ENCODE measurements at regions not wholly inside any gene's neighbourhood (a gene's known extent, or its start where the extent isn't known, plus 50 kb on each side); places are given as distances from the start of the nearest gene placed in this dataset.
"Not testable (repeated sequence)": the region's sequence is repeated elsewhere in the genome, so short reads cannot be mapped to it uniquely, and the experiment has no call there.

DNA sequence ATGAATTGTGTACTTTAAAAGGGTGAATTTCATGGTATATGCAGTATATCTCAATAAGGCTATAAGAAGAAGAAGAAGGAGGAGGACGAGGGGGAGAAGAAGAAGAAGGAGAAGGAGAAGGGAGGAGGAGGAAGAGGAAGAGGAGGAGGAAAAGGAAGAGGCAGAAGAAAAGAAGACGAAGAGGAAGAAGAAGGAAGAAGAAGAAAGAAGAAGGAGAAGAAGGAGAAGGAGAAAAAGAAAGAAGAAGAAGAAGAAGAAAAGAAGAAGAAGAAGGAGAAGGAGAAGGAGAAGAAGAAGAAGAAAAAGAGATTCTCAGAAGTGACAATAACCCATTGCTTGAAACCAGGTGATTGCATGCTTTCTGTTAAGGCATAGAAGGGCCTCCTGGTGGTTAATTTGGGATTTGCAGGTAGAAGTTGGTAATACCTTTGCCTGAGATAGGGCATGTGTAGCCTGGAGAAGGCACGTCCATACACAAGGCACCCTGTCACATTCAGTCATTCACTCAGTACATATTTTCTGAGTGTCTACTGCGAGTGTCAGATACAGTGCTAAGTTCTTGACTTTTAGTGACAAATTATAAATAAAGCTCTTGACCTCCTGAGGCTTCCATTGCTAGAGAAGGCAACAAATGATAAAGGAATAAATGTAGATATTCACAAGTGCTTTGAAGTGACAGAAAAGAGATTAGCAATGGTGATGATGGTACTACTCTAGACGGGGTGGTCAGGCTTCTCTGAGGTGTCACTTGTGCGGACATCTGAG, 231.3 kb downstream of the NPR3 start:
- H3K27ac Mint-ChIP-seq: no peak overlapping the region
- no peak overlapping the region for H3K4me3 Mint-ChIP-seq
- H3K9me3 Mint-ChIP-seq: no peaks in the 10 kb centered on the region
- no peaks in the 10 kb centered on the region for H3K27me3 Mint-ChIP-seq
- H3K4me1 Mint-ChIP-seq: no peaks in the 10 kb centered on the region
- no peaks in the 10 kb centered on the region for H3K36me3 Mint-ChIP-seq (ENCODE audit: low read depth)
- ATAC-seq (no peak), DNase-seq (no peak)

- DNase-seq (no peak), ATAC-seq (no peak)
- H3K36me3 Mint-ChIP-seq (ENCODE audit: low read depth): no peaks in the 10 kb centered on the region
- H3K27me3 Mint-ChIP-seq: no peaks in the 10 kb centered on the region
- no peaks in the 10 kb centered on the region for H3K4me1 Mint-ChIP-seq
- no peak overlapping the region for H3K27ac Mint-ChIP-seq
- no peaks in the 10 kb centered on the region for H3K9me3 Mint-ChIP-seq
- H3K4me3 Mint-ChIP-seq: no peak overlapping the region
Measured at GRCh38 chr5:32949286-32949970, 238.3 kb downstream of the NPR3 start.

- DNase-seq: no peak
Measured at GRCh38 chr5:32951003-32951402, 239.9 kb downstream of the NPR3 start.

GRCh38 chr5:32951878-32952277, 240.8 kb downstream of the NPR3 start:
- no peaks in the 10 kb centered on the region for H3K9me3 Mint-ChIP-seq
- H3K27me3 Mint-ChIP-seq: no peaks in the 10 kb centered on the region
- H3K4me1 Mint-ChIP-seq: no peaks in the 10 kb centered on the region
- H3K36me3 Mint-ChIP-seq (ENCODE audit: low read depth): no peaks in the 10 kb centered on the region
- no peak overlapping the region for H3K4me3 Mint-ChIP-seq
- no peak for DNase-seq
- no peak for ATAC-seq
- H3K27ac Mint-ChIP-seq: no peak overlapping the region

More at GRCh38 chr5:32951003-32951402, 239.9 kb downstream of the NPR3 start:
- Mint-ChIP-seq H3K36me3 (ENCODE audit: low read depth) (no peaks in the 10 kb centered on the region), H3K9me3 (no peaks in the 10 kb centered on the region), H3K4me3 (no peak overlapping the region), H3K27ac (no peak overlapping the region), H3K4me1 (no peaks in the 10 kb centered on the region), H3K27me3 (no peaks in the 10 kb centered on the region)
- ATAC-seq: no peak

GRCh38 chr5:32952421-32952820, 241.3 kb downstream of the NPR3 start:
- H3K36me3 Mint-ChIP-seq (ENCODE audit: low read depth); H3K4me3 Mint-ChIP-seq; H3K27ac Mint-ChIP-seq; H3K4me1 Mint-ChIP-seq; H3K27me3 Mint-ChIP-seq; DNase-seq; H3K9me3 Mint-ChIP-seq; ATAC-seq: not testable (repeated sequence)

DNA sequence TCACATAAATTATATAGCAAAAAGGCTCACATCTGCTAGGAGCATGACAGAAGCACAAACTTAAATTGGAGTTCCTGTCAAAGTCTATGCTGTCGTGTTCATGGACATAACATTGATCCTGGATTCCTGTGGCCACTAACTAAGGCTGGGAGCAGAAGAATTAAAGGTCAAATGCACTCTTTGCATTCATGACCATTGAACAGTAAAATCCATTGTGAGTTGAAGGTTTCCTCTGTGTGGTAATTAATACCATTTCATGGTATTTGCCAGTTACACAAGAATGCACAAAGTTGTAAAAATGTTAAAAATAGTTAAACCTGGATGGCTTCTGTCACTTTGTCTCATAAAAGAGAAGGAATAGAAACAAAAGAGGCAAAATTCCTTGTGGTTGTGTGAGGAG, 242.6 kb downstream of the NPR3 start:
- ATAC-seq (no peak), DNase-seq (no peak)
- H3K36me3 Mint-ChIP-seq (ENCODE audit: low read depth): no peaks in the 10 kb centered on the region
- H3K27ac Mint-ChIP-seq: no peak overlapping the region
- H3K9me3 Mint-ChIP-seq: peaks cover 9% of the 10 kb centered on the region
- no peak overlapping the region for H3K4me3 Mint-ChIP-seq
- H3K27me3 Mint-ChIP-seq: no peaks in the 10 kb centered on the region
- H3K4me1 Mint-ChIP-seq: no peaks in the 10 kb centered on the region

DNA sequence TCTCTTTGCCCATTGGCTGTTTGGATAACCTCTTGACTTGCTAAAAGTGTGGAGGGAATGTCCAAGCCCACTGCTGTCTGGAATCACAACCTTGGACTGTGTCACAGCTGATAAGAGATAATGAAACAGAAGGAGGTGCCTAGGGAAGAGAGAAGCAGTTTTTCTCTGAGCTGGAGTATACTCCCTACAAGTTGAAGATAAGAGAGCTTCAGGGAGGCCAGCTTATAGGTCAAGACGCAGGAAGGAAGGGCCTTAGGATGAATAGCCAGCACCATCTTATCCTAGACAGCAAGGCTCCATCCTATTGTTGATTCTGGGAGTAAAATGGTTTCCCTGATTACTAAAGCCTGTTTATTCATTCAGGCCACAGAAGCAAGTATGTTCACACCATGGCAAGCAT, 244.7 kb downstream of the NPR3 start:
- DNase-seq (no peak), ATAC-seq (no peak)
- H3K4me3 Mint-ChIP-seq: no peak overlapping the region
- no peaks in the 10 kb centered on the region for H3K36me3 Mint-ChIP-seq (ENCODE audit: low read depth)
- H3K27me3 Mint-ChIP-seq: no peaks in the 10 kb centered on the region
- no peaks in the 10 kb centered on the region for H3K4me1 Mint-ChIP-seq
- H3K9me3 Mint-ChIP-seq: peaks cover 9% of the 10 kb centered on the region
- H3K27ac Mint-ChIP-seq: no peak overlapping the region

GRCh38 chr5:32960340-32961058, 249.4 kb downstream of the NPR3 start:
- ATAC-seq (no peak), DNase-seq (no peak)
- Mint-ChIP-seq H3K9me3 (peaks cover 15% of the 10 kb centered on the region), H3K4me3 (no peak overlapping the region), H3K4me1 (no peaks in the 10 kb centered on the region), H3K36me3 (ENCODE audit: low read depth) (no peaks in the 10 kb centered on the region), H3K27me3 (no peaks in the 10 kb centered on the region), H3K27ac (no peak overlapping the region)

- Mint-ChIP-seq H3K27me3 (no peaks in the 10 kb centered on the region), H3K36me3 (ENCODE audit: low read depth) (no peaks in the 10 kb centered on the region), H3K4me3 (no peak overlapping the region), H3K9me3 (peaks cover 15% of the 10 kb centered on the region), H3K27ac (no peak overlapping the region), H3K4me1 (no peaks in the 10 kb centered on the region)
- DNase-seq (no peak), ATAC-seq (no peak)
Measured at GRCh38 chr5:32961059-32961415, 249.9 kb downstream of the NPR3 start.

DNA sequence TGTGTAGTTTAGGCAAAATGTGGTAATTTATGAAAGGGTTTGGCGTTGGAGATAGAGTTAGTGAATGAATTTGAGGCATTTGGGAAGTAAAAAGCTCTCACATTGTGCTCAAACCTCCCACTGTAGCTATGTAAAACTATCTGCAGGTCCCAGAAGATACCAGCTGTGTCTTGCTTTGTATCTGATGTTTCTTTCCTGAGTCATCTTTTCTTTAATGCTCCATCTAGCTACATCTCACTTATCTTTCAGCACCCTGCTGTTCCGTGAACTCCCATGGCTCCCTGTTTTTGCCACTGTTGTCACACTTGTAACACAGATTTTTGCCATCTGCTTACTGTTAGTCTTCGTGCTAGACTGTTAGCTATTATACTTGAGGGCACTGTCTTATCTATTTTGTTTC, 253.1 kb downstream of the NPR3 start:
- ATAC-seq (no peak), DNase-seq (no peak)
- no peak overlapping the region for H3K4me3 Mint-ChIP-seq
- peaks cover 6% of the 10 kb centered on the region for H3K9me3 Mint-ChIP-seq
- no peaks in the 10 kb centered on the region for H3K4me1 Mint-ChIP-seq
- no peaks in the 10 kb centered on the region for H3K36me3 Mint-ChIP-seq (ENCODE audit: low read depth)
- H3K27me3 Mint-ChIP-seq: no peaks in the 10 kb centered on the region
- no peak overlapping the region for H3K27ac Mint-ChIP-seq

- H3K9me3 Mint-ChIP-seq: no peaks in the 10 kb centered on the region
- ATAC-seq (no peak), DNase-seq (no peak)
- no peaks in the 10 kb centered on the region for H3K36me3 Mint-ChIP-seq (ENCODE audit: low read depth)
- no peaks in the 10 kb centered on the region for H3K4me1 Mint-ChIP-seq
- H3K27ac Mint-ChIP-seq: no peak overlapping the region
- no peak overlapping the region for H3K4me3 Mint-ChIP-seq
- H3K27me3 Mint-ChIP-seq: no peaks in the 10 kb centered on the region
Measured at GRCh38 chr5:32973646-32974045, 262.5 kb downstream of the NPR3 start.

DNA sequence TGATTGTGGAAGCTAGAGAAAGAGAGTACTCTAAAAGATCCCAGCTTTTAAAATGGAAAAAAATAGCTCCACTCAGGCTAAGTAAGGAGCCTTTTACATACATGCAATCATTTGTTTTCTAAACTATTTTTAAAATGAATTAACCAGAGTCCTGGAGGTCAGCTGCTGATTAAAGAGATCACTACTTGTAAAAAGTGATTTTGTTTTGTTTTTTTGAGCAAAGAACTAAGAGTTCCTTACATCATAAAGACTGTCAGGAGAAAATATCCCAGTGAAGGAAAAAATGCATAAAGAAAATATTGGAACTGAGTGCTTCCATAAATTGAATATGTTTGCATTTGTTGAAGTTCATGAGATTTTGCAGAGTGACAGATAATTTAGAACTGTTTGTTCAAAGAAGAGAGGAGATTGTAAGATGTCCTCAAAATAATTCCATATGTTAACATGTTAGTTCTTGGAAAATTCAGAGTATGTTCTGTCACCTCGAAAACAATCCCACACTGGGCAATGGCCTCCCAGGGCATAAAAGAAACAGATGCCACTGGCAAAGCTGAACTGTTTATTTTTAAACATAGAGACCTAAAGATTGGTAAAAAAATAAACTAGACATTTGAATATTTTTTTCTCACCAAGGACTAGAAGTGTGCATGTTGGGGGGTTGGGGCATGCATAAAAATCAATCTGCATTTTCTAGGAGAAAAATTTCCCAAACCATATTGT, 264.7 kb downstream of the NPR3 start:
- ATAC-seq (no peak), DNase-seq (no peak)
- H3K36me3 Mint-ChIP-seq (ENCODE audit: low read depth): no peaks in the 10 kb centered on the region
- H3K27ac Mint-ChIP-seq: no peak overlapping the region
- H3K27me3 Mint-ChIP-seq: no peaks in the 10 kb centered on the region
- no peaks in the 10 kb centered on the region for H3K4me1 Mint-ChIP-seq
- H3K4me3 Mint-ChIP-seq: no peak overlapping the region
- no peaks in the 10 kb centered on the region for H3K9me3 Mint-ChIP-seq

GRCh38 chr5:32981061-32981460, 269.9 kb downstream of the NPR3 start:
- peaks cover 10% of the 10 kb centered on the region for H3K9me3 Mint-ChIP-seq
- H3K27me3 Mint-ChIP-seq: no peaks in the 10 kb centered on the region
- no peak overlapping the region for H3K4me3 Mint-ChIP-seq
- no peaks in the 10 kb centered on the region for H3K36me3 Mint-ChIP-seq (ENCODE audit: low read depth)
- H3K4me1 Mint-ChIP-seq: no peaks in the 10 kb centered on the region
- ATAC-seq (no peak), DNase-seq (no peak)
- no peak overlapping the region for H3K27ac Mint-ChIP-seq

DNA sequence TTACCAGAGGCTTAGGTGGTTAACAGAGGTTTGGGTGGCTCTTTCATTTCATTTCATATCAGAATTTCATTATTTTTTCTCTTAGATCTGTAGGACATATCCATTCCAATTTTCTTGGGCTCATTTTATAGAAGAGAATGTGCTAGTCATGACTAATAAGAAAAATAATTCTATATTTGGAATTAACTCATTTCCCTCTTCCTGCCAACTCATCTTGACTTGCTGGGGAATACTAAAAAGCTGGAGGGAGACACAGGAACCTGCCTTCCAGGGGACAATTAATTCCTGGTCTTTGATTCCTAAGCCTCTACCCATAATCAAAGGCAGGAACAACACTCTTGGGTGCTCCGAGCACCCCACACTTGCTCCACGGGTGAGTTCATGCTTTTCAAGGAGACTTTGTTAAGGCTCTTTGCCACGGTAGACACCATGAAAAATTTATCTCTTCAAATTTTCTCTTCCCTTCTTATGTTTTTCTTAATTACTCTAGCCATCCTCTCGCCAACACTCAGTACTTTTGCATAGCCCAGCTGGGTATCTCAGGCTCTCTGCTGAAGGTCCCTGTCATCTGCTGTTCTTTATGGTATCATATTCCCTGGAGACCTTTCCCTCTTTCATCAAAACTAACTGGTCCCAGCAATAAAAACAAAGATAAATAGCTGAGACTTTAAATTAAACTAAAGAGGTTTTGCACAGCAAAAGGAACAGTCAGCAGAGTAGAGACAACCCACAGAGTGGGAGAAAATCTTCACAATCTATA, 273.9 kb downstream of the NPR3 start:
- Mint-ChIP-seq H3K36me3 (ENCODE audit: low read depth) (no peaks in the 10 kb centered on the region), H3K9me3 (peaks cover 10% of the 10 kb centered on the region), H3K27me3 (no peaks in the 10 kb centered on the region), H3K4me3 (no peak overlapping the region), H3K27ac (no peak overlapping the region), H3K4me1 (no peaks in the 10 kb centered on the region)
- no peak for ATAC-seq
- no peak for DNase-seq

Data from activated naive CD8-positive, alpha-beta T cell treated with anti-CD3 and anti-CD28 coated beads, Interleukin-2, amount 50 U/mL, for 24 hours (primary cell).